PC-3 (cell line): ENCODE measurements at regions not wholly inside any gene's neighbourhood (a gene's known extent, or its start where the extent isn't known, plus 50 kb on each side); places are given as distances from the start of the nearest gene placed in this dataset.

Experiments
- ATAC-seq: fragments of 200-7000 bp; cut with Tn5 transposase; 2 replicates; pipeline ENCODE4 v1.9.1; 2020; ENCODE audit warnings: mild to moderate bottlenecking, moderate library complexity
- BruUV-seq: library from RNA; stranded (reverse); fragments of 400-500 nt; replicated peaks from 2 replicates; lab custom pipeline; 2021; lab: Mats Ljungman, UMichigan
- CTCF ChIA-PET: fragments of 300-600 bp; sonication (Branson Sonifier 250); formaldehyde crosslinking; loops from one replicate; lab custom pipeline; 2022; ENCODE audit warnings: antibody characterized with exemption; lab: Charles Lee
- POLR2A ChIA-PET: fragments of 300-600 bp; sonication (Branson Sonifier 250); formaldehyde crosslinking; loops from one replicate; lab custom pipeline; 2022; ENCODE audit warnings: antibody characterized with exemption; ENCODE audit not compliant: unreplicated experiment; lab: Charles Lee
- DNase-seq: peaks from one replicate; pipeline ENCODE4 v3.0.0-alpha.2; 2015
- H2AFZ ChIP-seq: fragments of 300-600 bp; sonication (generic); 2 replicates; pipeline ENCODE4 v1.6.0; 2016; ENCODE audit warnings: antibody characterized with exemption, low read length
- H3F3A ChIP-seq: fragments of 300-600 bp; sonication (generic); one replicate; pipeline ENCODE4 v1.6.0; 2017; ENCODE audit warnings: antibody characterized with exemption, low read length, control low read depth, mild to moderate bottlenecking; ENCODE audit not compliant: unreplicated experiment
- H3K27ac ChIP-seq: fragments of 300-600 bp; sonication (generic); 2 replicates; pipeline ENCODE4 v1.5.1; 2016; ENCODE audit warnings: mild to moderate bottlenecking, low read length
- H3K27me3 ChIP-seq: fragments of 300-600 bp; sonication (generic); 2 replicates; pipeline ENCODE4 v1.6.1; 2016; ENCODE audit warnings: low read length, mixed read lengths
- H3K36me3 ChIP-seq: fragments of 300-600 bp; sonication (generic); 2 replicates; pipeline ENCODE4 v1.6.1; 2016; ENCODE audit warnings: low read depth, mixed run types, low read length, mixed read lengths
- H3K4me1 ChIP-seq: fragments of 300-600 bp; sonication (generic); 2 replicates; pipeline ENCODE4 v1.5.1; 2016; ENCODE audit warnings: low read length; ENCODE audit not compliant: insufficient read depth
- H3K4me2 ChIP-seq: fragments of 300-600 bp; sonication (generic); 2 replicates; pipeline ENCODE4 v1.6.0; 2016; ENCODE audit warnings: low read length
- H3K4me3 ChIP-seq: fragments of 300-600 bp; sonication (generic); 2 replicates; pipeline ENCODE4 v1.5.1; 2016; ENCODE audit warnings: mild to moderate bottlenecking, low read length, mixed read lengths
- H3K79me2 ChIP-seq: fragments of 300-600 bp; sonication (generic); 2 replicates; pipeline ENCODE4 v1.6.1; 2017; ENCODE audit warnings: low read length, mixed read lengths
- H3K9ac ChIP-seq: fragments of 300-600 bp; sonication (generic); 2 replicates; pipeline ENCODE4 v1.6.0; 2016; ENCODE audit warnings: mild to moderate bottlenecking, low read length
- H3K9me2 ChIP-seq: fragments of 300-600 bp; sonication (generic); replicated peaks from 2 replicates; pipeline ENCODE4 v1.6.1; 2016; ENCODE audit warnings: mixed run types, low read length, mixed read lengths
- H3K9me3 ChIP-seq: fragments of 300-600 bp; sonication (generic); 2 replicates; pipeline ENCODE4 v1.6.1; 2016; ENCODE audit warnings: low read length, mixed read lengths
- H4K20me1 ChIP-seq: fragments of 300-600 bp; sonication (generic); 2 replicates; pipeline ENCODE4 v1.6.1; 2016; ENCODE audit warnings: low read length, mixed read lengths
- EZH2 ChIP-seq: fragments of 300-600 bp; sonication (generic); IDR thresholded peaks from one replicate; pipeline ENCODE4 v1.6.1; 2017; ENCODE audit warnings: antibody characterized with exemption, mild to moderate bottlenecking, low read length; ENCODE audit not compliant: unreplicated experiment
- EZH2phosphoT487 ChIP-seq: fragments of 300-600 bp; sonication (generic); IDR thresholded peaks from 2 replicates; pipeline ENCODE4 v1.6.1; 2018; ENCODE audit warnings: mild to moderate bottlenecking, antibody characterized with exemption, low read length, borderline replicate concordance
- intact Hi-C: fragments of 100-400 bp; cut with micrococcal nuclease; formaldehyde crosslinking; loops from 2 replicates; pipeline ENCODE4 v1.9.0; 2023
- TF ChIP-seq, protein P1 (sequence below): fragments of 300-600 bp; sonication (generic); conservative IDR thresholded peaks from 2 replicates; pipeline ENCODE4 v1.5.1; 2017; ENCODE audit warnings: antibody characterized with exemption, low read depth, mild to moderate bottlenecking, low read length

DNA sequence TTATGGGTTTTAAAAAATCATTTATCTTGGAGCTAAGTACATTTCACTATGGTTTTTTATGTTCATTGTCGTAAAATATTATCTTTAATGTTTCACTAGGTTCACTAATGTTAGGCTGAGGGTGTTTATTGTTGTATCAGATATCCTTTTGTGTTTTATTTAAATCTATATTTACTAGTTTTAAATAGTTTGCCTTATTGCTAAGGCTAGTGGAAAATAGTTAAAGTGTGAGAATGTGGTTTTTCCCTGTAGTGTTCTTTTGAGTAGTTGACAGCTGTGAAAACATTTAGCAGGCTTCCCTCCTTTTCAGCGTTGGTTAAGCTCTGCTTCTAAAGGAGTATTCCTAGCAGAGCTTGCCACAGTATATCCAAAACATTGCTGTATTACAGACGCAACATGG lies 139.0 kb downstream of the TM9SF2 start:
- no TSS peak for BruUV-seq
- no peak for TF ChIP-seq EZH2
- POLR2A ChIA-PET, result no interaction called here

GRCh38 chr13:99639126-99639525 lies 137.9 kb downstream of the TM9SF2 start:
- Histone ChIP-seq H2AFZ (no peak overlapping the region), H3F3A (no peaks in the 10 kb centered on the region), H3K9me3 (no peaks in the 10 kb centered on the region), H3K4me2 (no peak overlapping the region), H3K27ac (no peak overlapping the region), H3K4me1 (no peaks in the 10 kb centered on the region), H3K36me3 (no peaks in the 10 kb centered on the region), H3K4me3 (no peak overlapping the region), H3K9me2 (no peaks in the 10 kb centered on the region), H4K20me1 (no peaks in the 10 kb centered on the region), H3K79me2 (no peaks in the 10 kb centered on the region), H3K9ac (no peak overlapping the region), H3K27me3 (no peaks in the 10 kb centered on the region)
- ChIA-PET CTCF (no interaction called here), POLR2A (no interaction called here)
- DNase-seq, result no peak
- BruUV-seq, result no TSS peak
- intact Hi-C loops, result no loop called here
- TF ChIP-seq, protein P1, sequence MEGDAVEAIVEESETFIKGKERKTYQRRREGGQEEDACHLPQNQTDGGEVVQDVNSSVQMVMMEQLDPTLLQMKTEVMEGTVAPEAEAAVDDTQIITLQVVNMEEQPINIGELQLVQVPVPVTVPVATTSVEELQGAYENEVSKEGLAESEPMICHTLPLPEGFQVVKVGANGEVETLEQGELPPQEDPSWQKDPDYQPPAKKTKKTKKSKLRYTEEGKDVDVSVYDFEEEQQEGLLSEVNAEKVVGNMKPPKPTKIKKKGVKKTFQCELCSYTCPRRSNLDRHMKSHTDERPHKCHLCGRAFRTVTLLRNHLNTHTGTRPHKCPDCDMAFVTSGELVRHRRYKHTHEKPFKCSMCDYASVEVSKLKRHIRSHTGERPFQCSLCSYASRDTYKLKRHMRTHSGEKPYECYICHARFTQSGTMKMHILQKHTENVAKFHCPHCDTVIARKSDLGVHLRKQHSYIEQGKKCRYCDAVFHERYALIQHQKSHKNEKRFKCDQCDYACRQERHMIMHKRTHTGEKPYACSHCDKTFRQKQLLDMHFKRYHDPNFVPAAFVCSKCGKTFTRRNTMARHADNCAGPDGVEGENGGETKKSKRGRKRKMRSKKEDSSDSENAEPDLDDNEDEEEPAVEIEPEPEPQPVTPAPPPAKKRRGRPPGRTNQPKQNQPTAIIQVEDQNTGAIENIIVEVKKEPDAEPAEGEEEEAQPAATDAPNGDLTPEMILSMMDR, result no peak
- ATAC-seq, result no peak

More for the DNA sequence above, 139.0 kb downstream of the TM9SF2 start:
- H3K4me1 ChIP-seq, result no peaks in the 10 kb centered on the region
- no peak overlapping the region for H2AFZ ChIP-seq
- H3K27me3 ChIP-seq, result no peaks in the 10 kb centered on the region
- H3K4me3 ChIP-seq, result no peak overlapping the region
- CTCF ChIA-PET, result no interaction called here
- no peaks in the 10 kb centered on the region for H3K79me2 ChIP-seq
- H3K4me2 ChIP-seq, result no peak overlapping the region
- H3K36me3 ChIP-seq, result no peaks in the 10 kb centered on the region
- no peaks in the 10 kb centered on the region for H3K9me3 ChIP-seq
- no peaks in the 10 kb centered on the region for H3K9me2 ChIP-seq
- H3K27ac ChIP-seq, result no peak overlapping the region
- H3K9ac ChIP-seq, result no peak overlapping the region
- H3F3A ChIP-seq, result no peaks in the 10 kb centered on the region
- DNase-seq (no peak), ATAC-seq (no peak)
- H4K20me1 ChIP-seq, result no peaks in the 10 kb centered on the region
- intact Hi-C loops, result no loop called here

- H3K9me3 ChIP-seq, result no peaks in the 10 kb centered on the region
- H3F3A ChIP-seq, result no peaks in the 10 kb centered on the region
- no peaks in the 10 kb centered on the region for H3K79me2 ChIP-seq
- no peak for DNase-seq
- H3K4me2 ChIP-seq, result no peak overlapping the region
- ChIA-PET POLR2A (no interaction called here), CTCF (no interaction called here)
- BruUV-seq, result no TSS peak
- no peak for ATAC-seq
- H3K36me3 ChIP-seq, result no peaks in the 10 kb centered on the region
- no peak overlapping the region for H2AFZ ChIP-seq
- no peak overlapping the region for H3K27ac ChIP-seq
- no peak overlapping the region for H3K4me3 ChIP-seq
- no peak overlapping the region for H3K9ac ChIP-seq
- no peaks in the 10 kb centered on the region for H3K4me1 ChIP-seq
- H3K27me3 ChIP-seq, result no peaks in the 10 kb centered on the region
- TF ChIP-seq EZH2 (no peak), EZH2phosphoT487 (no peak)
- TF ChIP-seq, protein P1, result no peak
- H4K20me1 ChIP-seq, result no peaks in the 10 kb centered on the region
- intact Hi-C loops, result no loop called here
- H3K9me2 ChIP-seq, result no peaks in the 10 kb centered on the region
Observed at GRCh38 chr13:99636728-99637353, 135.6 kb downstream of the TM9SF2 start.
